Thoracic aorta (tissue), 2 donors: ENCODE measurements at regions not wholly inside any gene's neighbourhood (a gene's known extent, or its start where the extent isn't known, plus 50 kb on each side); places are given as distances from the start of the nearest gene placed in this dataset.

Experiments used
- ATAC-seq: fragments of 150-250 bp; one replicate; pipeline ENCODE4 v1.8.0; 2017; ENCODE audit warnings: low read depth; ENCODE audit not compliant: insufficient number of reproducible peaks, low FRiP score
- DNase-seq: peaks from one replicate; pipeline ENCODE4 v3.0.0-alpha.2; 2020; ENCODE audit warnings: low spot score
- H3K27ac ChIP-seq, 2 donors: fragments of 200-600 bp; sonication (generic); 1 replicate in 1 of 2; 2 replicates in 1 of 2; pipeline ENCODE4 v1.5.1; 2016; ENCODE audit warnings: mild to moderate bottlenecking in 2 of 2, moderate library complexity in 2 of 2
- H3K27me3 ChIP-seq: fragments of 200-600 bp; sonication (generic); replicated peaks from 2 replicates; pipeline ENCODE4 v1.6.0; 2016; ENCODE audit warnings: mild to moderate bottlenecking; ENCODE audit not compliant: insufficient read depth
- H3K36me3 ChIP-seq: fragments of 200-600 bp; sonication (generic); one replicate; pipeline ENCODE4 v1.5.1; 2016
- H3K4me1 ChIP-seq, 2 donors: fragments of 200-600 bp; sonication (generic); 1 replicate in 1 of 2; 2 replicates in 1 of 2; pipeline versions ENCODE4 v1.5.1 to v1.6.0; 2016; ENCODE audit warnings: low read depth in 2 of 2, mild to moderate bottlenecking in 1 of 2; ENCODE audit not compliant: control insufficient read depth in 1 of 2
- H3K4me3 ChIP-seq: fragments of 200-600 bp; sonication (generic); 2 replicates; pipeline ENCODE4 v1.5.1; 2016; ENCODE audit warnings: mild to moderate bottlenecking
- H3K9me3 ChIP-seq: fragments of 200-600 bp; sonication (generic); 2 replicates; pipeline ENCODE4 v1.5.1; 2016
- CTCF ChIP-seq: fragments of 200-600 bp; sonication (generic); IDR thresholded peaks from one replicate; pipeline ENCODE4 v1.5.1; 2019; ENCODE audit warnings: antibody characterized with exemption

DNA sequence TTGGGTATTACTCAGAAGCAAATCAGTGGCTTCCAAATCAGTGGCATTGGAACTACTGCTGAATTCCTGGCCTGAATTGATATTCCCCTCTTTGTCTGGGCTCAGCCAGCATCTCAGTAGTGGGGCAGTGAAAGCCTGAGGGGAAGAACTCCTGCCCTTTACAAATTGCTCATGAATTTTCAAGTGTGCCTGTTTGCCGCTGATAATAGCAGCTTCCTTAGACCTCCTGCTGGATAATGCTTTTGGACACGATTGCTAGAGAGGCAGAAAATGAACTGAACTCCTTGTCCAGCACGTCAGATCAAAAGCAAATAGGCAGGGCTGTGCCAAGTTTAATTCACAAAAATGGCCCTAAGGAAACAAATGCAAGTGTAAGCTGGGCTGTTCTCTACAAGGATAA, 91.3 kb upstream of the GZMB start:
- ATAC-seq = no peak
- no peak overlapping the region for H3K27ac ChIP-seq
- H3K36me3 ChIP-seq = no peaks in the 10 kb centered on the region
- TF ChIP-seq CTCF = no peak
- H3K9me3 ChIP-seq = no peaks in the 10 kb centered on the region
- H3K27me3 ChIP-seq = no peaks in the 10 kb centered on the region
- H3K4me1 ChIP-seq = no peaks in the 10 kb centered on the region
- no peak overlapping the region for H3K4me3 ChIP-seq
- DNase-seq = no peak

DNA sequence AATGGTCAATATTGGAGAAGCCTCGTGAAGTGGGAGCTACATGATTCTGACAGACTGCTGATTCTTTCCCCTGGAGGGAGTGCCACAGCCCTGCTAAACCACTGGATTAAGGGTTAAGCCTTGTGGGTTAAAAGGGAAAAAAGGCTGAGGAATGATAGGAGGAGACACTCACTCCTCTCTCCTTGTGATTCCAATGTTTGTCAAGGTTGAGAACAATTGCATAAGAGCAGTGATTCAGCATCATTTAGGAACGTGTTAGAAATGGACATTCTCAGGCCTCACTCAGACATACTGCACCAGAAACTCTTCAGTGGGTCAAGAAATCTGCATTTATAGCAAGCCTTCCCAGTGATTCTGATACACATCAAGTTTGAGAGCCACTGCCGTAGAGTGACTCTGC, 87.8 kb upstream of the GZMB start:
- ATAC-seq = no peak
- Histone ChIP-seq H3K36me3 (no peaks in the 10 kb centered on the region), H3K4me1 (no peaks in the 10 kb centered on the region), H3K27ac (no peak overlapping the region), H3K4me3 (no peak overlapping the region), H3K27me3 (no peaks in the 10 kb centered on the region), H3K9me3 (no peaks in the 10 kb centered on the region)
- no peak for TF ChIP-seq CTCF
- no peak for DNase-seq

GRCh38 chr14:24715239-24715638, 81.2 kb upstream of the GZMB start:
- TF ChIP-seq CTCF = no peak
- DNase-seq (no peak), ATAC-seq (no peak)
- H3K4me3 ChIP-seq = no peak overlapping the region
- no peaks in the 10 kb centered on the region for H3K36me3 ChIP-seq
- H3K27ac ChIP-seq = no peak overlapping the region
- no peaks in the 10 kb centered on the region for H3K27me3 ChIP-seq
- no peaks in the 10 kb centered on the region for H3K9me3 ChIP-seq
- no peaks in the 10 kb centered on the region for H3K4me1 ChIP-seq

GRCh38 chr14:24713404-24713803, 79.4 kb upstream of the GZMB start:
- no peak overlapping the region for H3K4me3 ChIP-seq
- H3K4me1 ChIP-seq = no peaks in the 10 kb centered on the region
- DNase-seq (no peak), ATAC-seq (no peak)
- no peaks in the 10 kb centered on the region for H3K9me3 ChIP-seq
- no peak overlapping the region for H3K27ac ChIP-seq
- H3K27me3 ChIP-seq = no peaks in the 10 kb centered on the region
- no peaks in the 10 kb centered on the region for H3K36me3 ChIP-seq
- TF ChIP-seq CTCF = no peak

- no peak for TF ChIP-seq CTCF
- Histone ChIP-seq H3K27me3 (no peaks in the 10 kb centered on the region), H3K9me3 (no peaks in the 10 kb centered on the region), H3K36me3 (no peaks in the 10 kb centered on the region), H3K4me1 (no peaks in the 10 kb centered on the region), H3K4me3 (no peak overlapping the region), H3K27ac (no peak overlapping the region)
- no peak for DNase-seq
- no peak for ATAC-seq
These were observed 78.9 kb upstream of the GZMB start for GRCh38 chr14:24712909-24713308.
